NCI-H2196 (cell line): ENCODE measurements at regions not wholly inside any gene's neighbourhood (a gene's known extent, or its start where the extent isn't known, plus 50 kb on each side); places are given as distances from the start of the nearest gene placed in this dataset.

ENCODE experiments used
- DNase-seq: peaks from one replicate; lab custom pipeline; 2025; ENCODE audit not compliant: unreplicated experiment; lab: John Stamatoyannopoulos, UW

DNA sequence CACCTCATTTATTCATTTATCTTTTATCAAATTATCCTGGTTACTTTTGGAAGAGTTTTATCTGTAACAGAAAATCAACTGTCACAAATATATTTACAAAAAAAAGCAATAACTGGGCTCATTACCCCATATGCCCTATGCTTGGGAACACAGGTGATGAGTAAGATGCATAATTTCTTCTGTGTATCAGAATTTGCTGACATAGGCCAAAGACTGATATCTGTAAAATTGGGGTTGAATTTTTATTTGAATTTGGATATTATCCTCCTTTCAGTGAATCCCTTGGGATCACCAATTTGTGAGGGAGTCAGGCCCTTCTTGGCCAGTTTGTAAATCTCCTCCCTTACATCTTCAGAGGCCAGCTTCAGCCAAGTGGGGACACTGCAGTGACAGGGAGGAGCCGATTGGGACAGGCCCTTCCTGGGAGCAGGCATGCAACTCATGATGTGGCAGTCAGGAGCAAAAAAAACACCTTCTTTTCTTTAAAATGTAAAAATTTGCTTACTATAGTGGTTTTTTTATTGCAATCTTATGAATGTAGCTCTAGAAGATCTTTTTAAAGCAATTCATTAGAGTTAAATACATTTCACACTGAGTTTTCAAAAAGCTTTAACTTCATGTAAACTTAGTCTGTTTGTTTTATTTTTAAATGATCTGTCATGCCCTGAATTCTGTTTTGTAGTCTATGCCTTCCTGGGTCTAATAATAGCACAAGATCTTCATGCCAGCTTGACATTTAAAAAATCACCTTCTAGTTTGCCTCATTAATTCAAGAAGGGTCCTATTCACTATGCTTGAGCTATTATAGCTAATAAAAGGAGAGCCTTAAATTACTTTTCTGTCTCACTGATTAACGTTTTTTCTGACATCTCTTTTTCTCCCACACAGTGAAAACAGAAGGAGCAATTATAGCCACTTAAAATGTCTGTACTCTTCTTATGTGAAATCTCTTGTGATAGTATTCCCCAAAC lies 136.6 kb upstream of the SPRY1 start:
- no peak for DNase-seq

DNA sequence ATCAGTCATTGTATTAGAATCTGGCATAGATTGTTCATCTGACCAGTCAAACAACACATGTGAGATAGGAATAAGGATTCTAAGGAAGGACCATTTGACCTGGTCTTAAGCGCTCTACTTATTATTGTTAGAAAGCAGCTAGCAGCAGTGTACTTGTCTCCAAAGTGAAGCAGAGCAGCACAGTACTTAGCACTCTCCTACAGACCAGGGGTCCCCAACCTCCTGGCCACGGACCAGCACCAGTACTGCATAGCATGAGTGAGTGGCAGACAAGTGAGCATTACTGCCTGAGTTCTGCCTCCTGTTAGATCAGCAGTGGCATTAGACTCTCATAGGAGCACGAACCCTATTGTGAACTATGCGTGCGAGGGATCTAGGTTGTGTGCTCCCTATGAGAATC lies 135.9 kb upstream of the SPRY1 start:
- DNase-seq: no peak

- no peak for DNase-seq
Observed at GRCh38 chr4:123262080-123262479, 134.5 kb upstream of the SPRY1 start.

DNA sequence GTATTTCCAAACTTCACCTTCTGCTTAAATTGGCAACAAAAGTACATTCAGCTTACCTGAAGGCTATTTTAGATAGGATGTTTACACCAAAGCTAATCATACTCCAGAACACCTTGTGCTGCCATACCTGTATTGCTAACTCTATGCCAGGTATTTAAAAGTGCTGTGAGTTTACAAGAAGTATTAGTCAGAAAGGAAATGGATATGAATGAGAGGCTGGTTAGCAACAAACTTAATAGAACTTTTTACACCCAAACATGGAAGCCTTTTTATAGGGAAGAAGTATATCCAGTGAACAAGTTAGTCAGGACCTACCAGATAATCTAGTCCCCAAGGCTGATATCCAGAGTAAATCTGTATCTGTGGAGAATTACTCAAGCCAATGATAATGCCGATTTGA lies 131.2 kb upstream of the SPRY1 start:
- no peak for DNase-seq

- no peak for DNase-seq
Observed at GRCh38 chr4:123266221-123266620, 130.4 kb upstream of the SPRY1 start.

DNA sequence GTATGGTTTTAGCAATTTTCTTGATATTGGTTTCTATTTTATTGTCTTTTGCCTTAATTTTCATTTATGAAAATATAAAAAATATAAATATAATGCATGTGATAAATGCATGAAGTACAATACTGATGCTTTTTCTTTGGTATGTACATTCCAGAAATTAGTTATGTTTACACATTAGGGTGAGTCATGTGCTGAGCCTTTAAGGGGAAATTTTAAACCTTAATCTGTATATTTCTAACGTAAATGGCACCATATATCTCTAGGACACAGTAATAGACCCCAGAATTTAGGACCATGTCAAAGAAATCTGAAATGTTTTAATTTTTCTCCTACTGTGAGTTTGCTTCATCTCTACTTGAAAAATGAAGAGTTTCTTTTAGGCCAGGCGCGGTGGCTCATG lies 117.8 kb upstream of the SPRY1 start:
- no peak for DNase-seq

DNA sequence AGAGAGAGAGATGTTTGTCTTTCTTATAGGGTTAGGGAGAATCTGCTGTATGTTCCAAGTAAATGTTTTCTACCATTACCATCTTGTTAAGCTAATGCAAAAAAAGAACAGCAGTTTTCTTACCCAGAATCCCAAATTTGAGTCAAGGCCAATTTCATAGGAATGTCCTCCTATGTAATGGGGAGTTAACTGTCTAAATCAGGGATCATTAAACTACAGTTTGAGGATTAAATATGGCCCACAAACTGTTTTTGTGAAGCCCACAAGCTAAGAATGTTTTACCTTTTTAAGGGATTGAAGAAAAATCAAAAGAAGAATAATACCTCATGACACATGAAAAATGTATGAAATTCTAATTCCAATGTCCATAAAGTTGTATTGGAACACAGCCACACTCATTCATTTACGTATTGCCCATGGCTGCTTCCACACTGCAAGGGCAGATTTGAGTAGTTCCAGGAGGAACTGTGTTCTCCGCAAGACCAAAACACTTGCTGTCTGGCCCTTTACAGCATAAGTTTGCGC lies 113.2 kb upstream of the SPRY1 start:
- DNase-seq: no peak

DNA sequence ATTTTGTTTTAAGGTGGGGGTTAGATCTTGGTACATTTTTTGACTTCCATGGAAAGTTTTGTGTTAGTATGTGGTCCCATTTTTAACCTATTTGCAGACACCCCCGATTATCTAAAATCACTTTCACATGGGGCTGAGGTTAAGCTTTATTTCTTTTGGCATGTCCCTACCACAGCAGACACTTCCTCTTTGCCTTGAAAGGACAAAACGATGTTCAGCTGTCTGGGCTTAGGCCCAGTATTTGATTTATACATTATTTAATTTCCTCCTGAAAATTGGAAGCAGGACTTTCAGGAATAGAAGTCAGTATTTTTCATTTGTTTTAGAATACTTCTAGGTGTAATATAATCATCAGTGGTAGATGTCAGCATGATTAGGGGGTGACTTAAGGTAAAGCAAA lies 112.4 kb upstream of the SPRY1 start:
- DNase-seq: no peak

- DNase-seq: no peak
Observed at GRCh38 chr4:123286903-123287466, 109.6 kb upstream of the SPRY1 start.

DNA sequence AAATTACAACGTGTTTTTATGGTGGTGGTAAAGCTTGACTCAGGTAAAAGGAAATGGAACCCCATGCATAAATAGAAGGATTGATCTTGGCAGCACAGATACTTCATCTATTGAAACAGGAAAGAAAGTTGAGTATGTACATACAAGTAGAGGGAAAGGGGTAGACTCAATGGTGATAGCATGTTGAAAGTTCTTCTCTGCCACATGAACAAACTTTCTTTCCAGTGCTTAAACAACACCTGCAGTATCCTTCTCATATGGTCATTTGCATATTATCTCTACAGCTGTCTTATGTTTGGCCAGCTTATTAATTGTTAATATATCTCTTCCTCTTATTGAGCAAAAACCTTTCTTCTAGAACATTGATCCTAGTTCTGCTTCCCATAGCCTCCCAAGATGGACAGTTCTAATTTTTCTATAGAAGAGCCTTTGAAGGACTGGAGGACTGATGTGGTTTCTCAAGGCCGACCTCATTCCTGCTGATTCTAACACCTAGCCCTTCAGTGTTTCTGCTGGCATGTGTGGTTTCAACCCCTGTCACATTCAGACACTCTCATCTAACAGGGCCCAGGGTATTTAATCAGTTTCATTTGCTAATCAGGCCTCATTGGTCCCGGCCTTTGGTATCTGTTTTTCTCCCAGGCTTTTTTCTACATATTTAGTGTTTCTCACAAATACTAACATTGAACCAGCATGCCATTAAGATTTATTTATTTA lies 108.1 kb upstream of the SPRY1 start:
- no peak for DNase-seq

GRCh38 chr4:123291329-123291728 lies 105.3 kb upstream of the SPRY1 start:
- DNase-seq: no peak

- no peak for DNase-seq
Observed at GRCh38 chr4:123297836-123298235, 98.8 kb upstream of the SPRY1 start.

- DNase-seq: no peak
Observed at GRCh38 chr4:123298261-123298660, 98.3 kb upstream of the SPRY1 start.

DNA sequence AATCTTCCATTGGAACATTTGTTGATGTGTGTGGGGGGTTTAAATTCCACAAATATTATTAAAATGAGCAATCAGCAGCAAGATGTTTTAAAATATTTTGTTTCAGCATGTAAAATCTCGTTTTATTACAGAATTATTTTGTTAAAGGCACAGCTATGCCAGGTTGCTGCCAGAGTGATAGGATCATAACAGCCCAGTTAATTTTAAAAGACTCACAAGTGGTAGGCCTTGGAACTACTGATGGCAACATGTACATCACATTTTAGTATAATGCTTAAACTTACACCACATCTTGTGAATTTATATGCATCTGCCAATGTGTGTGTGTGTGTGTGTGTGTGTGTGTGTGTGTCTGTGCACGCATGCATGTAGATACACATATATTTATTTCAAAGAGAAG lies 97.8 kb upstream of the SPRY1 start:
- DNase-seq: no peak

DNA sequence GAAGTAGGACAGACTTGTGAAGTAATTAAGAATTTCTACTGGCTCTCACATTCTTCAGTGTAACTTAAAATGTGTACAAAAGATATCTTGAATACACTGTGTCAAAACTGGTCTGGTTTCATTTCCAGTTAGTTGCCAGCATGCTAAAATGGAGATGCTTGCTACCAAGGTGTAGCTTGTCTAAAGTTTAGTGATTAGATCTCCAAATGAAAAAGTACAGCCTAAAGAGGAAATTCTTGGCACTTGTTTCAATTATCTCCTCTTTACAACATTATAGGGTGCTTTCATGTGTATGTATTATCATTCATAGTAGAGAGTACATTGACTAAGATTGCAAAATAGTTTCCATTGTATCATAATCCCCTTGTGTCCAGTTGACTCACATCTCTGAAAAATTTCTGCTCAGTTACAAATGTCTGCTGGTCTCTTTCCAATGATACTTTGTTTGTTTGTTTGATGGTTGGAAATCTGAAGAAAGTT lies 97.3 kb upstream of the SPRY1 start:
- no peak for DNase-seq

- DNase-seq: no peak
Observed at GRCh38 chr4:123300222-123301039, 96.2 kb upstream of the SPRY1 start.

- no peak for DNase-seq
Observed at GRCh38 chr4:123301923-123302322, 94.7 kb upstream of the SPRY1 start.

DNA sequence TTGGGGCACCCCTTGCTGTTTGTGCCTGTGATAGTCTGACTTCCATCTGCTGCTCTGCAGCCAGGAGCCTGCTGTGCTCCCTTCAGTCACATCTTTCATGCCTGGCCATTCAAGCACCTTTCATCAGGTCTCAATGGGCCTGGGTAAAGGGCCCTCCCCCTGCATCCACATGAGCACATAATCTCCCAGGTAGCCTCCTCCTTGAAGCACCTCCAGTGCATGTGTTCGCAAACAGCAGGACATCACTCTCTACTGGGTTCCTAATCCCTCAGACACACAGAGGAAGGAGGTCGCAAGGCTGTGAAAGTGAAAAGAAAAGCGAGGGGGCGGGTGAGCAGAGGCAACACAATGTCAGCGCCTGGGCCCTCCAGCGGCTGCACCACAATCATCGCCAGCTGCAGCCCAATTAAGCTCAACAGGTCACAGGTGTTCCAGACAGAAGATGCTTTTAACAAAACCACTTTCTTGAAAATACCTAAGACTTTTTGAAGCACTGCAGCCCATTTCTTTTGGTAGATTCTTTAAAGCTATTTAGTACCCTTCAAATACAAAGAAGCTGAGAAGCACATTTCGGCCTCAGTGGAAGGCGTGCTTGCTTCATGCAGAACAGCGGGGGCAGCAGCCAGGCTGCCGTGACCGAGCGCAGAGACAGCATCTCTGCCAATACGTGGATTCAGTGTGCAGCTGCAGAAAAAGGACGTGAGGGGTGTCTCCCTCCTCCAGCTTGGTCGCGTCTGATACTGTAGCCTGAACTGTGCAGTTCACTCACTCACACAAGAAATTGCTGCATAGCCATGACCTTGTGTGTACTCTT lies 92.2 kb upstream of the SPRY1 start:
- DNase-seq: no peak

GRCh38 chr4:123305736-123306135 lies 90.9 kb upstream of the SPRY1 start:
- no peak for DNase-seq

DNA sequence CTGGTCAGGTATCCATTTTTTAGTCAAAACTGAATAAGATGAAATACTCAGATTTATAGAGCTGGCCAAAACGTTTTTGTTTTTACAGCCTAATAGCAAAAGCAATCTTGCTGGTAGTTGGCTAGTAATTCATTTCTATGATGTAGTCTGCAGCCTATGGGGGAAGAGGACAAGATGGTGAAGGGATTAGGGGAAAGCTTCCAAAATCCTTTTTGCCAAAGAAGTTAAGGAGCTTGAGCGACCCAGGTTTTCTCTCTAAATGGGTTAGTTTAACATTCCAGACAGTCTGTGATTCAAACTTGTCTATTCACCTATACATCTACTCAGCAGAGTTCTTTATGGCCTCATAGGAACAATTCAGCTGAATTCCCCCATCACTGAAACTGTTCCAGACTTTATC lies 89.8 kb upstream of the SPRY1 start:
- DNase-seq: no peak
